C4-2B (cell line): ENCODE measurements at regions not wholly inside any gene's neighbourhood (a gene's known extent, or its start where the extent isn't known, plus 50 kb on each side); places are given as distances from the start of the nearest gene placed in this dataset.

Experiments used
- ZFX ChIP-seq: fragments of 450-650 bp; IDR thresholded peaks from 2 replicates; pipeline ENCODE4 v1.6.1; 2017
- TF ChIP-seq, protein P1 (sequence below): fragments of 450-650 bp; conservative IDR thresholded peaks from 2 replicates; pipeline ENCODE4 v1.5.1; 2017; ENCODE audit warnings: mild to moderate bottlenecking

DNA sequence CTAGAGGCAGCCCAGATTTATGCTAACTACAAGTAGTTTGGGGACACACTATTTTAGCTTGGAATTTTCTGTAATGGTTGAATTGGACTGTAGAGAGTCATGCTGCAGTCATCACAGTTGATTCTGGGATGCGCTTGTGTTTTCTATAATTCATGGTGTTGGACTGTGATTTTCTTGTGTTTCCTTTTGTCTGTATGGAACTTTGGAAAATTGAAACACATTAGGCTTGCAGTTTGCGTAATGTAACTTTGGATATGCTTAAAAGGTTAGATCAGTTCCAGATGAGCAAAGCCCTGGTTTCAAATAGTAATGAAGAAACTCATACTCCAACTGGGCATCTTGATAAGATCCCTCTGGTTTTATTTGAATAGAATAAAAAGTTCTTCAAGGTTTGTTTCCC, 502.2 kb downstream of the ARL4A start:
- TF ChIP-seq, protein P1, sequence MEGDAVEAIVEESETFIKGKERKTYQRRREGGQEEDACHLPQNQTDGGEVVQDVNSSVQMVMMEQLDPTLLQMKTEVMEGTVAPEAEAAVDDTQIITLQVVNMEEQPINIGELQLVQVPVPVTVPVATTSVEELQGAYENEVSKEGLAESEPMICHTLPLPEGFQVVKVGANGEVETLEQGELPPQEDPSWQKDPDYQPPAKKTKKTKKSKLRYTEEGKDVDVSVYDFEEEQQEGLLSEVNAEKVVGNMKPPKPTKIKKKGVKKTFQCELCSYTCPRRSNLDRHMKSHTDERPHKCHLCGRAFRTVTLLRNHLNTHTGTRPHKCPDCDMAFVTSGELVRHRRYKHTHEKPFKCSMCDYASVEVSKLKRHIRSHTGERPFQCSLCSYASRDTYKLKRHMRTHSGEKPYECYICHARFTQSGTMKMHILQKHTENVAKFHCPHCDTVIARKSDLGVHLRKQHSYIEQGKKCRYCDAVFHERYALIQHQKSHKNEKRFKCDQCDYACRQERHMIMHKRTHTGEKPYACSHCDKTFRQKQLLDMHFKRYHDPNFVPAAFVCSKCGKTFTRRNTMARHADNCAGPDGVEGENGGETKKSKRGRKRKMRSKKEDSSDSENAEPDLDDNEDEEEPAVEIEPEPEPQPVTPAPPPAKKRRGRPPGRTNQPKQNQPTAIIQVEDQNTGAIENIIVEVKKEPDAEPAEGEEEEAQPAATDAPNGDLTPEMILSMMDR, result no peak
- TF ChIP-seq ZFX, result no peak
